Fibroblast of skin of left quadriceps (primary cell): ENCODE measurements at regions not wholly inside any gene's neighbourhood (a gene's known extent, or its start where the extent isn't known, plus 50 kb on each side); places are given as distances from the start of the nearest gene placed in this dataset.

ENCODE experiments used
- DNase-seq, 2 experiments: peaks; one replicate each; pipeline ENCODE4 v3.0.0-alpha.2; 2013; ENCODE audit warnings: low read depth in 2 of 2

DNA sequence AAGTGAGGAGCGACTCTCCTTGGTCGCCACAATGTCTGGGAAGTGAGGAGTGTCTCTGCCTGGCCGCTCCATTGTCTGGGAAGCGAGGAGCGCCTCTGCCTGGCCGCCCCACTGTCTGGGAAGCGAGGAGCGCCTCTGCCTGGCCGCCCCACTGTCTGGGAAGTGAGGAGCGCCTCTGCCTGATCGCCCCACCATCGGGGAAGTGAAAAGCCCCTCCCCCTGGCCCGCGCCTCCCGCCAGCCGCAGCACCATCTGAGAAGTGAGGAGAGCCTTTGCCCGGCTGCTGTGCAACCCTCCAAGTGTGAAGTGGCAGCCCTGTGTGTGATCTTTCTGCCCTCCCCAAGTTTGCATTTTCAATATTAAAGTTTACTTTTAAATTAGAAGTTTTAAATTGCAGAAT lies 95.0 kb upstream of the PPP2R5A start:
- DNase-seq, result no peak

DNA sequence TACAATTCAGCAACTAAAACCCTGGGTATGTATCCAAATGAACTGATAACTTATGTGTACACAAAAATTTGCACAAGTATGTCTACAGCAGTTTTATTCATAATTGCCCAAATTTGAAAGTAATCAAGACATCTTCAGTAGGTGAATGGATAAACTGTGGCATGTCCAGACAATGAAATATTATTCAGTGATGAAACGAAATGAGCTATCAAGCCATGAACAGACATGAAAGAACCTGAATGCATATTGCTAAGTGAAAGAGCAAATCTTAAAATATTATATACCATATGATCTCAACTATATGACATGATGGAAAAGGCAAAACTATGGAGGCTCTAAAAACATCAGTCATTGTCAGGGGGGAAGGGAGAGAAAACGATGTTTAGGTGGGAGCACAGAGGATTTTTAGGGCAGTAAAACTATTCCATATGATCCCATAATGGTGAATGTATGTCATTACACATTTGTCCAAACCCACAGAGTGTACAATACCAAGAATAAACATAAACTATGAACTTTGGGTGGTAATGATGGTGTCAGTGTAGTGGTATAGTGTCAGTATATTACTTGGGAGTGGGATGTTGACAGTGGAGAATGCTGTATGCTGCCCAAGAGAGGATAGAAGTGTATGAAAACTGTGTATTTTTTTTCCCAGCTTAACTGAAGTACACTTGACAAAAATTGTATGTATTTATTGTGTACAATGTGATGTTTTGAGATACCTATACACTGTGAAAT lies 92.8 kb upstream of the PPP2R5A start:
- no peak for DNase-seq

DNA sequence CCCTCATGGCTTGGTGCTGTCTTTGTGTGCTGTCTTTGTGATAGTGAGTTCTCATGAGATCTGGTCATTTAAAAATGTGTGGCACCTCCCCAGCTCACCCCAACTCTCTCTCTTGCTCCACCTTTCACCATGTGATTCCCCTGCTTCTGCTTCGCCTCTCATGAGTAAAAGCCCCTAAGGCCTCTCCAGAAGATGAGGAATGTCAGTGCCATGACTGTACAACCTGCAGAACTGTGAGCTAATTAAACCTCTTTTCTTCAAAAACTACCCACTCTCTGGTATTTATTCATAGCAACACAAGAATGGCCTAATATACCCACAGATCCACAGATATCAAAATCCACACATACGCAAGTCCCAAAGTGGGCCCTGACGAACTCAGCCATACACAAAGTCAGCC lies 88.9 kb upstream of the PPP2R5A start:
- no peak for DNase-seq

DNA sequence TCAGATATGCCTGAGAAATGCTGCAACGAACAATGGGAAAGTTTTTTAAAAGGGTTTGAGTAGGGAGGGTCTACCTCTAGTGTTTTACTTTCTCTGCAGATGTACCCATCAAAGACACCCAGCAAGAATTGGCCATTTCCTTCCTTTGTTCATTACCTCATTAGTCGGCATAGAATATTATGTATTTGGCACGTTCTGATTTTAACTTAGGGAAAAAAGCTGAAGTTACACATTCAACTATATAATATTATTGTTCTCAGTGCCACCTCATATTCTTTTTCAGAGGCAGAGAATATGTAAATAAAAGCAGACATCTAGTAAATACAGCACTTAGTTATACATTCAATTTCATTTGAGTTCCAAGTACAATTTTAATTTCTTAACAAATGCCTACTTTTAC lies 83.7 kb upstream of the PPP2R5A start:
- no peak for DNase-seq

DNA sequence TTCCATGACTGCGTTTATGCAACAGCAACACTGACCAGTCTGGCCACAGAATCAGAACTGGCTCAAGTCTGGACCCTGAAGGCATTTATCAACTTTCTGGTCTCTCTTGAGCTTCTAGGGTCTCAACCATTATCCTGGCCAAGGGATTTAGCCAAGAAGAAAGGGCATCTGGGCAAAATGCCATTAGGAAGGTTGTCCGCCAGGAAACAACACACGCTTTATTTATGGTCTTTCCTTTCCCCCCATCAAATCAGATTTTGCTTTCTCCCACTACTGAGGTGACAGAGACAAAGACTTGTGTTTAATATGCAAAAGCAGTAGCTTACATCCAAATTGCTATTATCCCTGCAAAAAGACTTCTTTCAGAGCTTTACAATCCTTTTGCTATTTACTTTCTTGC lies 81.6 kb upstream of the PPP2R5A start:
- DNase-seq, result no peak

DNA sequence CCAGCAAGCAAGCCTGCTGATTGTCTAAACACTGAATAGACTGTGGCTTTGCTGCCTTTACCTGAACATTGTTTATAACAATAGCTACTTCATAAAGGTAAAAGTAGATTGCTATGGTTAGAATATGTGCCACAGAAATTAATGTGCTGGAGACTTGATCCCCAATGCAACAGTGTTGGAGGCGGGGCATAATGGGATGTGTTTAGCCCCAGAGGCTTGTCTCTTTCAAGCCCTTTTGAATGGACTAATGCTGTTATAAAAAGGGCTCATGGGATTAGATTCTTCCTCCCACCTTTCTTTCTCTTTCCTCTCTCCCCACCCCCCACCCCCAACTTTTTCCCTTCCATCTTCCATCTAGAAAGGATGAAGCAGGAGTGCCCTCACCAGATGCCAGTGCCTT lies 80.2 kb upstream of the PPP2R5A start:
- DNase-seq, result no peak

DNA sequence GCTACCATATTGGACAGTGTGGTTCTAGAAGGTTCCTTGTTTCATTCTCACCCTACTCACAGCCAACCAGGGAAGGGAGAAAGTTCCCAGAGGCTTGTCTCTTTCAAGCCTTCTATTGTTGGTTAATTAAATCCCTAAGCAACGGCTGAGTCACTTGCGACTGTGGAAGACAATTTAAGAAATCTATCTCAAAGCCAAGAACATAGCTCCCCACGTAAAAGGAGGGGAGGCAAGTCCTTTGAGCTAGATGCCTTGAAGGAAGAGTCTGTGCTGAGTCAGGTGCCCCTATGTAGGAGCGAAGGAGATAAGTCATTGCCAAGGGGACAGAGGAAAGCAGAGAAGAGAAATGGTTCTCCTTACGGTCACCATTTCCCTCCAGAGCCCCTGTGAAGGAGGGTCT lies 79.4 kb upstream of the PPP2R5A start:
- DNase-seq, result no peak

DNA sequence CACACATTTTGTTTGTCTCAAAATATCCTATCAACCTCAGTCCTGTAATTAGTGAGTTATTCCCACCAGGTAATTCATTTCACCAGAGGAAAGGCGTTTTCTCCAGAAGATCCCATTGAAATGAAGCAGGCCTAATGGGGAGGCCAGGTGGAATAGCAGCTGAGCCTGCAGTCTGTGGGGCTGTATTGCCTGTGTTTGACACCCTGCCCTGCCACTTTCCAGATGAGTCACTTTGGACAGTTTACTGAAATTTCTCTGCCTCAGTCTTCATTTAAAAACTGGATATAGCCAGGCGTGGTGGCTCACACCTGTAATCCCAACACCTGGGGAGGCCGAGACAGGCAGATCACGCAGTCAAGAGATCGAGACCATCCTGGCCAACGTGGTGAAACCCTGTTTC lies 78.1 kb upstream of the PPP2R5A start:
- no peak for DNase-seq

DNA sequence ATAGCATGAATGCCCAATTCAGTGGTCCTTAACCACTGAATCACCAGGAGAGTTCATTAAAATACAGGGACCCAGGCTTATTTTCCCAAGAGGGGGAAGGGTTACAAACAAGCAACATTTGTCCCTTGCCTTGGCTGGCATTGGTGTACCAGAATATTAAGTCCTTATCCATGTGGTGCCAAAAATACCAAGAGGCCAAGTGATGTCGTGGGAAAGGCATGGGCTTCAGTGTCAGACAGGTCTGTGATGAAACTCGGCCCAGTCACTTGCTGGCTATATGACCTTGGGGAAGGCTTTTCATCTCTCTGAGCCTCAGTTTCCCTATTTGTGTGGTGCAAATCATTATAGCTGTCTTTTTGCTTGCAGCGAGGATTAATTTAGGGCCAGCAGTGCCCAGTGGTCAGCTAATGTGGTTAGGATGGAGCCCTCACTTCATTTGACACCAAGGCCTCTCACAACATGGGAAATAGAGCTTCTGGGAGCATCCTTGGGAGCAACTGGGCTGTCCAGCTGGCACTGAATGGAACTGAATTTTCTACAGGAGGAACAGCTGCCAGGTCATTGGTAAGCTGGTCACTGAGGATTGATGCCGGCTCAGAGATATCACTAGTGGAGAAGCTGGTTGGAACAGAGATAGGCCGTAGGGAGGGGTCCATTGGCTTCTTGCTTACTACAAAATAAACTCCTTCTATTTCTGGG lies 77.2 kb upstream of the PPP2R5A start:
- DNase-seq, result no peak

DNA sequence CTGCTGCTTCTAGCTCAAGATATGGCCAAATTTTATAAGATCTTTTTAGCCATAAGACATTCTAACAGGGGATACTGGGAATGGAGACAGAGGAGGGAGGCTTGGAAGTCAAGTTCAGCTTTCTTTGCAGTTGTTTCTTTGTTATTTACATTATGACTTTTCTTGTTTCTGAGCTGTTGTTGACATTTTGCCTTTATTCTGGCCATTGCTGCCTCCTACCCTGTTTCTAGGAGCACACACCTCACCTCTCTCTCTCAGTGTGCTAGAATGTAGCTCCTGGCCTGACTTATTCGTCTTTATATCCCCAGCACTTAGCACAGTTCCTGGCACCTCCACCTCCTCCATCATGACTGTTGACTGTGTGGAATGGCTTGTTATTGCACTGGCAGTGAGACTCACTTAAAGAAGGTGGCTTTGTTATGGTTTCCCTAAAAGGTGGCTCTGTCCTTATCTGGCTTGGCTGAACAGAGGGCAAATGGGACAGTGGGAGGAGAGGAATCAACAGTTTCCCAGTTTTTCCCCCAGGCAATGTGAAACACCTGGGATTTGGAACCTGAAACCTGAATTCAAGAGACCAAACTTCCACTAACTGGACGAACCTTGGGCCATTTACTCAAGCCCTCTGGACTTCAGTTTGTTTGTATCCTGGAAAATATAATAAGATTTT lies 76.1 kb upstream of the PPP2R5A start:
- no peak for DNase-seq

DNA sequence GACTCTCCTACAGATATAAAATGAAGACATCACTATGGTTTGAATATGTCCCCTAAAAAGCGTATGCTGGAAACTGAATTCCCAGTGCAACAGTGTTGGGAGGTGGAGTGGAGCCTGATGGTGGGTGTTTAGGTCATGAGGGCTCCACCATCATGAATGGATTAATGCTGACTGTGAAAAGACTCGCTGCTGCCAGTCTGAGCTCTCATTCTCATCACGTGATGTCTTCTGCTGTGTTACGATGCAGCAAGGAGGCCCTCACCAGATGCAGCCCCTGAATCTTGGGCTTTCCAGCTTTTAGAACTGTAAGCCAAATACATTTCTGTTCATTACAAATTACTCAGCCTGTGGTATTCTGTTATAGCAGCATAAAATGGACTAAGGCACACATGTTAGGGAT lies 73.8 kb upstream of the PPP2R5A start:
- no peak for DNase-seq

DNA sequence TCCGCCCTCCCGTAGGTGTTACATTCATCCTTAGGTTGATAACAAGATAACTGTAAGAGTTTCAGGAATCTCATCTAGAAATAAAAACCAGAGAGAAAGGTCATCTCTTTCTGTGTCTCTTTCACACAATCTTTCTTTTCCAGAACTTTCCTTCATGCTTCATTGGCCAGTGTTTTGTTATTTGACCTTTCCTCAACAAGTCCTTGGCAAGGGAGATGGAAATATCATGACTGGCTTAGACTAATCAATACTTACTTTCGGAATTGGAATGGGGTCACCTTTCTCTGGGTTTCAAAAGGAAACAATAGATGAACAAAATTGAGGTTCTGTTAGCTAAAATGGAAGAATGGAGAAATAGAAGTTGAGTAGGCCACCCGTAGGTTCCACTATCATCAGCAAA lies 72.9 kb upstream of the PPP2R5A start:
- no peak for DNase-seq

DNA sequence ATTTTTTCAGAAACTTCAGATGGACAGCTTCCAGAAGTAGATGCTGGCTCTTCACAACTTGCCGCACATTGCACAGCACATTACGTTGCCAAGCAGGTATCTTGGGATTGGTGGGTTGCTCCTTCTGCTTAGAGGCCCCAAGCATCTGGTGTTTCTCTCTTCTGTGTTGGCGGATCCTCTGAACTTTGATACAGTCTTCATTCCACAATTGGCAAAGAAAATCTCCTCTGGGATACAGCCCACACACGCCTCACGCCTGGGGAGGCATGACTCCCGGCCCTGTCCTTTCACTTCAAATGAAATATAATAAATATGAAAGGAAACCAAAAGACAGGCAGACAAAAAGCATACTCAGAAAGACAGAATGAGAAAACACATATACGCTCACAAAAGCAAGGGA lies 72.3 kb upstream of the PPP2R5A start:
- no peak for DNase-seq

DNA sequence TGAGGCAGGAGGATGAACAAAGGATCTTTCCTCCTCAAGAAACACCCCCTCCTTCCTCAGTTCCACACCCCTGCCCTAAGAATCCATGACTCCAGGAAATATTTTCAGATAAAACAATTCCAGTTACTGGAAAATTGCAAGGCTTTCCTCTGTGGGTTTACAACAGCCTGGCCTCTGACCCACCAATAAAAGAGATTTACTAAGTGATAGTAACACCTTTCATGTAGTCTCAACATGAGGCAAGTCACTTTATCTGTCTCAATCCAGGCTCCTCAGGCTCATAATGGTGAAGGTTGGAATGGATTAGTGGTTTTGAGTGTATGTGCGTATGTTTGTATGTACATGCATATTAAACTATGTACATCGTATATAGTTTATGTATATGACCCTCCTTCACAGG lies 71.4 kb upstream of the PPP2R5A start:
- DNase-seq, result peak in 1 of 2 experiments; percentile 9

DNA sequence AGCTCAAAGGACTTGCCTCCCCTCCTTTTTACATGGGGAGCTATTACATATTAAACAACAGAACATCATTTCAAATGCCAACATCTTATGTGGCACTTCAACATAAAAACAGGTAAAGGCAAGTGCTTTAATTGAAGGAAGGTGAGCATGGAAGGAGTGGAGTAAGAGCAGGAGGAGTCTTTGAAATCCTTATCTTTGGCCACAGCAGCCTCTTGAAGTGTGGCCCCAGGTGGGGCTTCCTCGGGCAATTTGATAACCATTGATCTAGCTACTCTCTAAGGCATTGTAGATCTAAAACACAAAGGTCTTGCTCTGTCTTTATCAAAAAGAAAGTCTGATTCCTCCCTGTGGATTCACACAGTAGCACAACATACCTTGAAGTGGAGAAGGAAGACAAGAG lies 70.9 kb upstream of the PPP2R5A start:
- no peak for DNase-seq

DNA sequence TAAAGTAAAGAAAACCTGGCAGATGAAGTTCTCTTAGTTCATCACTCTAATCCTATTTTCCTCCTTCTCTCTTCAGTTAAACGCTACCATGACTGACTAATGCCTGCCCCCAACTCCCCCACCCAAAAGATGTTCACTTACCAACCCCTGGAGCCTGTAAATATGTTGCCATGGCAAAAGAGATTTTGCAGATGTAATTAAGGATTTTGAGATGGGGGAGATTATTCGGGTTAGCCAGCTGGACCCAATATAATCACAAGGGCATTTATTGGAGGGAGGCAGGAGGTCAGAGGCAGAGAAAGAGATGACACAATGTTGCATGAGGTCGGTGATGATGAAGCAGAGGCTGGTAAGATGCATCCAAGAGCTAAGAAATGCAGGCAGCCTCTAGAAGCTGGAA lies 69.3 kb upstream of the PPP2R5A start:
- no peak for DNase-seq

DNA sequence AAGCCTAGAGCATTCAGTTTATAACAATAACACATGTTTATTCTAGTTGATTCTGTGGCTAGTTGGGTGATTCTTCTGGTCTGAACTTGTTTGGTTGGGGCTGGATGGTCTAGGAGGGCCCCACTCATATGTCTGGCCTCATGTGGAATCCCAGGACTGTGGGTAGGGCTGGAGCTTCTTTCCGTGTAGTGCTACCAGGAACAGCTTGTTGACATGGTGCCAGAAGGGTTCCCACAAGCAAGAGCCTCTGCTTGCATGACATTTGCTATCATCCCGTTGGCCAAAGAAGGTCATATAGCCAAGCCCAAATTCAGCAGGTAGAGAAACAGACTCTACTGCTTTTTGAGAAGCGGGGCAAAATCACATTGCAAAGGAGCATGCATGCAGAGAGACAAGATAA lies 67.6 kb upstream of the PPP2R5A start:
- no peak for DNase-seq

DNA sequence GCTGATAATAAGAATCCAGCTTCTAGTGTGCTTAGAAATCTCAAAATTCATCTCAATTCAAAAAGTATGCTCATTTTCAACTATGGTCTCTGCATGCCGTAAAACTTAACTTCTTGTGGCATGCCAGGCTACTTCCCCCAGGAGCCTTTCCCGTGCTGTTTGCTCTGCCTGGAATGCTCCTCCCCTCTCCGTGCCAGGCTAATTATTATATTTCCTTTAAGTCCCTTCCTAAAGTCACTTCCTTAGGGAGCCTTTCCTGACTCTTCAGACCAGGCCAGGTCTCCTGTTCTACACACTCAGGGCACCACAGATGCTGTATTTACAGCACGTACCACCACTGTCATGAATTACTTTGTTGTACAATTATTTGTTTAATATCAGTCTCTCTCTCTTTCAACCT lies 67.1 kb upstream of the PPP2R5A start:
- no peak for DNase-seq

DNA sequence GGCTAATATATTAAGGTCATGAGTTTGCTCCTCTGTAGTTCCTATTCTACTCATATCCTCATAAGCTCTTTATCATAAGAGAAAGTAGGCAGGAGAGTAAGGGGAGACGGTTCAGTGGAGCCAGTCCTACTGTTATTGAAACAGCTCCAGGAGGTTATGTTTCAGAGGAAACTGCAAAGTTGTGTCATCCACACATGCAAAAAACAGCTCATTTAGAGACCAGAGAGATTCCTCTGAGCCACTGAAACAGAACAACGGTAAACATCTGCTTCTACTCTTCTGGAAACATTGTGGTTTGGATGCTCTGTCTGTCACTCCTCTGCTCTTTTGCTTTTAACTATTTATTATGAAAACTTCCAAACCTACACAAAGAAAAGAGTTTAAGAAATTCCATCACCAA lies 66.3 kb upstream of the PPP2R5A start:
- DNase-seq, result peak; percentile 84 to 88

DNA sequence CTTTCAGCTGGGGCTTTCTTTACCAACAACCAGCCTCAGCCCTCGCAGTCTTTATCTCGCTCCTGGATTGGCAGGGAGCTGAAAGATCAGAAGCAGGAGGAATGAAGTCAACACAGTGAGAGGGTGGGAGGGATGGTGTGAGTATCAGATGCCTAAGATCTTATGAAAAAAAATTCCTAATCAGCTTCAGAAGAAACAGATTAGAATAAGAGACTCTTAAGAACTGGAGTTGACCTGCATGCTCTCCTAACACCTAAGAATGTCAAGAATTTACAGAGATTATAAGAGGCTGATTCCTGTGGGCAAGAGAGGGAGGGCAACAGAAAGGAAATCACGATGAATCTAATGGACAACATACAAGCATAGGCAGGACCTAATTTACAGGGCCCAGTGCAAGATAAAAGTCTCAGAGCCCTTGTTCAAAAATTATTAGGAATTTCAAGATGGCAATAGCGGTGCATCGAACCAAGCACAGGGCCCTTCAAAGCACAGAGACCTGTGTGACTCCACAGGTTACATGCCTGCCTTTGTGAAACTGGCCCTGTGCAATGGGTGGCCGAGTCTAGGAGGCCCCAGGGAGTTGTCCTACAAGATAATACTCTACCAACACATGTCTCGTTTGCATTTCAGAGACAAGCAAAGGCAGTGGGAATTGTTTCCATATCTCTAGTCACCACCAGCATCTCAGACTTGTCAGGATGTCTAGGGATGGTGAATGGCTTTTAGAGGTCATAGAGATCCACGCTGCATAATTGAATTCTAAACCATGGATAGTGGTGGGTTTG lies 65.3 kb upstream of the PPP2R5A start:
- peak; percentile 27 to 29 for DNase-seq

DNA sequence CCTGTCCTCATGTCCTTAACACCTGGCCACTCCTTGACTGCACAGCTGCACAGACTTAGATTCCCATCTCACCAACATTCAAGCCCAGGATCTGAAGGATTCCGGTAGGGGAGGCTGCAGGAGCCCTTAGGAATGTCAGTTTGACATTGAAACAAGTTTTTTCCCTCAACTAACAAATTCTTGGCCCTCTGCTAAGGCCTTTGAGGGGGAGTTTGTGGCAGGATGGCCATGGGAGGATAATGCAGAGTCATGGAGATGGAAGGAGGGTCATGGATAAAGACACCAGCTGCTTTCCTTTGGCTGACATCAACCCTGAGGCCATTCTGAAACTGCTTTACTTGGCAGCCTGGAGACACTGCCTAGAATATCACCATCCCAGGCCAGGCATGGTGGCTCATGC lies 63.4 kb upstream of the PPP2R5A start:
- no peak for DNase-seq

DNA sequence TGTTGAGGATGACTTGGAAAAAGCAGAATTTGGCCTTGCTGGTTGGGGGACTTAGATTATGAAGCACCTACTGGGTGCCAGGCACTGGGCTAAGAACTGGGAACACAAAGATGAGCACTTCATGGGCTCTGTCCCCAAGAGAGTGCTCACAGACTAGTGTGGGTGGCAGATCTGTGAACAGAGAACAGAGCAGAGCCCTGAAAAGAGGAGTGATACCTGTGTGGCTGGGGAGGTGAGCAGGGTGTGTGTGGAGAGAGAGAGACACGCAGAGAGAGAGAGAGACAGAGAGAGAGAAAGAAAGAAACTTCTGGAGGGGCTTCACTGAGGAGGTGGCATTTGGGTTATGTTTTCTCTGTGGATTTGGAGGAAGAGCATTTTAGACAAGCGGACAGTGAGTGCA lies 61.1 kb upstream of the PPP2R5A start:
- no peak for DNase-seq
